Nephron progenitor cell (in vitro differentiated cells): ENCODE measurements at regions not wholly inside any gene's neighbourhood (a gene's known extent, or its start where the extent isn't known, plus 50 kb on each side); places are given as distances from the start of the nearest gene placed in this dataset.

ENCODE experiments used
- DNase-seq: peaks from one replicate; pipeline ENCODE4 v3.0.0; 2021
- H3K27ac Mint-ChIP-seq: 2 replicates; pipeline ENCODE4 v1.8.0; 2021; ENCODE audit warnings: mild to moderate bottlenecking, moderate library complexity, mixed read lengths
- H3K27me3 Mint-ChIP-seq: 2 replicates; pipeline ENCODE4 v1.8.0; 2021; ENCODE audit warnings: mild to moderate bottlenecking, low read depth, mixed read lengths; ENCODE audit not compliant: poor library complexity
- H3K36me3 Mint-ChIP-seq: 2 replicates; pipeline ENCODE4 v1.8.0; 2021; ENCODE audit warnings: low read depth, mixed read lengths
- H3K4me1 Mint-ChIP-seq: 2 replicates; pipeline ENCODE4 v1.8.0; 2021; ENCODE audit warnings: mixed read lengths
- H3K4me3 Mint-ChIP-seq: 2 replicates; pipeline ENCODE4 v1.8.0; 2021; ENCODE audit warnings: mild to moderate bottlenecking, moderate library complexity, mixed read lengths
- H3K9me3 Mint-ChIP-seq: 2 replicates; pipeline ENCODE4 v1.8.0; 2021; ENCODE audit warnings: mild to moderate bottlenecking, moderate library complexity, mixed read lengths
- TF ChIP-seq, protein P1 (sequence below): fragments of 200-600 bp; sonication (generic); IDR thresholded peaks from 2 replicates; pipeline ENCODE4 v1.5.0; 2021; ENCODE audit warnings: antibody characterized with exemption

DNA sequence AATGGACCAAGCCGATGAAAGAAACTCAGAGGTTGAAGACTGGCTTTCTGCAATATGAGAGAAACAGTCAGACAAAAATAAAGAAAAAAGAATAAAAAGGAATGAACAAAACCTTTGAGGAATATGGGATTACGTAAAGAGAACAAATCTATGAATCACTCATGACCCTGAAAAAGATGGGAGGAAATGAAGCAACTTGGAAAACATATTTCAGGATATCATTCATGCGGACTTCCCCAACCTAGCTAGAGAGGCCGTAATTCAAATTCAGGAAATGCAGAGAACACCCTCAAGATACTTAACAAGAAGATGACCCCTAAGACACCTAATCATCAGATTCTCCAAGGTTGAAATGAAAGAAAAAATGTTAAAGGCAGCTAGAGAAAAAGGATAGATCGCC lies 705.3 kb upstream of the CHRM3 start:
- no peak overlapping the region for H3K27ac Mint-ChIP-seq
- DNase-seq, result no peak
- peaks cover 3% of the 10 kb centered on the region for H3K27me3 Mint-ChIP-seq
- H3K4me3 Mint-ChIP-seq, result no peak overlapping the region
- H3K36me3 Mint-ChIP-seq, result no peaks in the 10 kb centered on the region
- TF ChIP-seq, protein P1, sequence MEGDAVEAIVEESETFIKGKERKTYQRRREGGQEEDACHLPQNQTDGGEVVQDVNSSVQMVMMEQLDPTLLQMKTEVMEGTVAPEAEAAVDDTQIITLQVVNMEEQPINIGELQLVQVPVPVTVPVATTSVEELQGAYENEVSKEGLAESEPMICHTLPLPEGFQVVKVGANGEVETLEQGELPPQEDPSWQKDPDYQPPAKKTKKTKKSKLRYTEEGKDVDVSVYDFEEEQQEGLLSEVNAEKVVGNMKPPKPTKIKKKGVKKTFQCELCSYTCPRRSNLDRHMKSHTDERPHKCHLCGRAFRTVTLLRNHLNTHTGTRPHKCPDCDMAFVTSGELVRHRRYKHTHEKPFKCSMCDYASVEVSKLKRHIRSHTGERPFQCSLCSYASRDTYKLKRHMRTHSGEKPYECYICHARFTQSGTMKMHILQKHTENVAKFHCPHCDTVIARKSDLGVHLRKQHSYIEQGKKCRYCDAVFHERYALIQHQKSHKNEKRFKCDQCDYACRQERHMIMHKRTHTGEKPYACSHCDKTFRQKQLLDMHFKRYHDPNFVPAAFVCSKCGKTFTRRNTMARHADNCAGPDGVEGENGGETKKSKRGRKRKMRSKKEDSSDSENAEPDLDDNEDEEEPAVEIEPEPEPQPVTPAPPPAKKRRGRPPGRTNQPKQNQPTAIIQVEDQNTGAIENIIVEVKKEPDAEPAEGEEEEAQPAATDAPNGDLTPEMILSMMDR, result no peak
- H3K4me1 Mint-ChIP-seq, result no peaks in the 10 kb centered on the region
- H3K9me3 Mint-ChIP-seq, result peaks cover 14% of the 10 kb centered on the region

DNA sequence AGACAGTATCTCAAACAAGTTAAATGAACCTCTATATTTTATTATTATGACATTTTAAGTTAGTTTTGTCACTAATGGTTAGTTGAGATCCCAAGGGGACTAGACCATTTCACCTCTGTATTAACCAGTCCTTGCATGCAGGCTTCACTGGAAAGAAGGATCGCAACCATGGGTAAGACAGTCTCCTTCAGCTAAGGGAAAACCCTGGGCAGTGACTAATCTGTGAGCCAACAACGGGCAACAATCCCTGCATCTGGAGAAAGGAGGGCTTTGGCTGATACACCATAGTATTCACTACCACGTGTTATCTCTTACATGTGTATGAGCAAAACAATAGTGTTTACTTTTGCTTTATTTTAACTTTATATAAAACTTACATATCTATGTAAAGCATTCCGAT lies 708.8 kb upstream of the CHRM3 start:
- Mint-ChIP-seq H3K27ac (no peak overlapping the region), H3K36me3 (no peaks in the 10 kb centered on the region)

DNA sequence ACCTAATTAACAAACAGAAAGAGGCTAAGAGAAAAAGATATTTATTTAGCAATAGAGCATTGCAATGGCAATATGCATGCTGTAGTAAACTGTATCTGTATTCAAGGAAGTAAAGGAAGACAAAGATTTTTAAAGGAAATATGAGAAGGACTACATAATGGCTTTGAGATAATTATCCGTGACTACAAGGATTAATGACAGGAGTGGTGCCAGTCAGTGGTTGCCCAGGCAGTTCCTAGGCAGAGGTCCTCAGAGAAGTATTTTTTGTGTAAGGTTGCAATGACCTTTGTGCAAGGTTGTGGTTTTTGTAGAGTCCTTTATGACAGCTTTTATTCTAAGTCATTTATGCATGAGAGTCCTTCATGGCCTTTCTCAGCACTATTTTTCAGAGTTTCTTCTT lies 711.1 kb upstream of the CHRM3 start:
- Mint-ChIP-seq H3K27ac (peak overlapping the region; percentile 50), H3K4me1 (peaks cover 8% of the 10 kb centered on the region), H3K27me3 (no peaks in the 10 kb centered on the region), H3K9me3 (no peaks in the 10 kb centered on the region), H3K36me3 (no peaks in the 10 kb centered on the region), H3K4me3 (no peak overlapping the region)
- TF ChIP-seq, protein P1, result no peak
- DNase-seq, result no peak

More for the DNA sequence above, 708.8 kb upstream of the CHRM3 start:
- Mint-ChIP-seq H3K27me3 (no peaks in the 10 kb centered on the region), H3K4me3 (no peak overlapping the region), H3K9me3 (peaks cover 4% of the 10 kb centered on the region), H3K4me1 (peaks cover 8% of the 10 kb centered on the region)
- TF ChIP-seq, protein P1, result no peak
- no peak for DNase-seq

DNA sequence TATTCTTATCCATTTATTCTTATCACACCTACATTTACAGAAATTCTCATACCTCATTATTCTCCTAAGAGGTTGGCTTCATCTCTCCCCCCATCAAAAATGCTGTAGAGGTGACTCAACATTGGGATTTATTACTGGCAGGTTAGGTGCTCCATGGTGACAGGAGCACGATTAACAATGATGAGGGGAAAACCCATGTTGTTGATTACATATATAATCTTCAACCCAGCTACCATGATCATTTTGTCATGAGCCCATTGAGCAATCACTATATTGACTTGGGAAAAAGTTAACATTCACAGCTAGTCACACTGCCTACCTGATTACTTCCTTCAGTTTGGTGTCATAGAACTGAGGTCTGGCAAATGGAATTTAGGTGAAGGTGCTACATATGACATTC lies 712.1 kb upstream of the CHRM3 start:
- H3K27me3 Mint-ChIP-seq, result no peaks in the 10 kb centered on the region
- peaks cover 8% of the 10 kb centered on the region for H3K4me1 Mint-ChIP-seq
- TF ChIP-seq, protein P1, result no peak
- no peaks in the 10 kb centered on the region for H3K36me3 Mint-ChIP-seq
- no peaks in the 10 kb centered on the region for H3K9me3 Mint-ChIP-seq
- no peak overlapping the region for H3K4me3 Mint-ChIP-seq
- DNase-seq, result no peak
- H3K27ac Mint-ChIP-seq, result no peak overlapping the region

DNA sequence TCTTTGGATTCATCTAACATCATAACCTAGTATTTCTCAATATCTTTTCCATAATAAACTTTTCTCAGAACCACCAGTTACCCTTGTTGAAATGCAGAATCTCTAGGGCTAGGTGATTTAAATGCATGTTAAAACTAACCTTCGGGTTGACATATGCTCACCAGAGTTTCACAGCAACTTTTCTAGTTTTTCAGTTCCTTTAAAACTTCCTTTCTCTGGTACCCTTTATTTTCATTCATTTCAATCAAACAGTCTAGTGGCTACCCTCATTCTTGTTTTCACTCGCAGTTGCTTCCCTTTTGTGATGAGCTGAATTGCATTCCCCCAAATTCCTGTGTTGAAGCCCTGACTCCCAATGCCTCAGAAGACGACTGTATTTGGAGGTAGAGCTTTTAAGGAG lies 712.8 kb upstream of the CHRM3 start:
- no peak overlapping the region for H3K4me3 Mint-ChIP-seq
- TF ChIP-seq, protein P1, result no peak
- H3K4me1 Mint-ChIP-seq, result peaks cover 8% of the 10 kb centered on the region
- no peaks in the 10 kb centered on the region for H3K36me3 Mint-ChIP-seq
- H3K9me3 Mint-ChIP-seq, result no peaks in the 10 kb centered on the region
- no peak for DNase-seq
- no peak overlapping the region for H3K27ac Mint-ChIP-seq
- no peaks in the 10 kb centered on the region for H3K27me3 Mint-ChIP-seq

DNA sequence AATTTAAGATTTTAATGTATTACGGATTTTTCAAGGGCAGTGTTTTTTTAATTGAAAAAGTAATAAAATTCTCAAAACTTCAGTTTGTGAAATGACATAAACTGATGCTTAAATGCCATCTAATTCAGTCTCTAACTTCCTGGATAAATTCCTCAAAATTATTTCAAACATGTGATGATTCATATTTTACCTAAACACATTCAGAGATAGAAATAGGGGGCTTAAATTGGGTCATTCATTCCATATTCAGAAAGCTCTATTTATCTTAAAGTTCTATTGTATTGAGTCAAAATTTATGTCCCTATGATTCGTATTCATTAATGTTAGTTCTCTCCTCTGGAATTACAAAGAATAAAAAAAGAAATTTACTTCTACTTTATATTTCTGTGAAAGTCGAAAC lies 713.6 kb upstream of the CHRM3 start:
- H3K9me3 Mint-ChIP-seq, result peaks cover 5% of the 10 kb centered on the region
- H3K4me1 Mint-ChIP-seq, result peaks cover 8% of the 10 kb centered on the region
- H3K27me3 Mint-ChIP-seq, result no peaks in the 10 kb centered on the region
- H3K4me3 Mint-ChIP-seq, result no peak overlapping the region
- H3K36me3 Mint-ChIP-seq, result no peaks in the 10 kb centered on the region
- no peak overlapping the region for H3K27ac Mint-ChIP-seq
- no peak for DNase-seq
- TF ChIP-seq, protein P1, result no peak
